HG02610 (cell line): ENCODE measurements at regions not wholly inside any gene's neighbourhood (a gene's known extent, or its start where the extent isn't known, plus 50 kb on each side); places are given as distances from the start of the nearest gene placed in this dataset.
"Not testable (repeated sequence)": the region's sequence is repeated elsewhere in the genome, so short reads cannot be mapped to it uniquely, and the experiment has no call there.

Source experiments
- ATAC-seq: cut with Tn5 transposase; IDR thresholded peaks from one replicate; pipeline ENCODE4 v1.9.1; 2021; ENCODE audit warnings: mild to moderate bottlenecking, moderate library complexity; ENCODE audit not compliant: unreplicated experiment

- no peak for ATAC-seq
Observed at GRCh38 chr6:12348530-12349511, 58.7 kb downstream of the EDN1 start.

- ATAC-seq: no peak
Observed at GRCh38 chr6:12350644-12351170, 60.5 kb downstream of the EDN1 start.

- no peak for ATAC-seq
Observed at GRCh38 chr6:12351672-12352071, 61.5 kb downstream of the EDN1 start.

- no peak for ATAC-seq
Observed at GRCh38 chr6:12353731-12354130, 63.6 kb downstream of the EDN1 start.

GRCh38 chr6:12354499-12354898 lies 64.3 kb downstream of the EDN1 start:
- ATAC-seq: peak; percentile 44

- ATAC-seq: peak; percentile 41
Observed at GRCh38 chr6:12355354-12355753, 65.2 kb downstream of the EDN1 start.

- ATAC-seq: no peak
Observed at GRCh38 chr6:12356431-12356830, 66.3 kb downstream of the EDN1 start.

- ATAC-seq: peak; percentile 54
Observed at GRCh38 chr6:12356983-12357972, 67.1 kb downstream of the EDN1 start.

GRCh38 chr6:12359036-12359435 lies 68.9 kb downstream of the EDN1 start:
- no peak for ATAC-seq

GRCh38 chr6:12361042-12361765 lies 71.0 kb downstream of the EDN1 start:
- no peak for ATAC-seq

- not testable (repeated sequence) for ATAC-seq
Observed at GRCh38 chr6:12363277-12363650, 73.1 kb downstream of the EDN1 start.

GRCh38 chr6:12363651-12364381 lies 73.7 kb downstream of the EDN1 start:
- peak; percentile 71 for ATAC-seq

- ATAC-seq: no peak
Observed at GRCh38 chr6:12364621-12365020, 74.5 kb downstream of the EDN1 start.

- ATAC-seq: no peak
Observed at GRCh38 chr6:12366731-12367130, 76.6 kb downstream of the EDN1 start.

- ATAC-seq: no peak
Observed at GRCh38 chr6:12367412-12367811, 77.3 kb downstream of the EDN1 start.

GRCh38 chr6:12369355-12369754 lies 79.2 kb downstream of the EDN1 start:
- no peak for ATAC-seq

GRCh38 chr6:12369781-12370262 lies 79.7 kb downstream of the EDN1 start:
- peak; percentile 78 for ATAC-seq

- no peak for ATAC-seq
Observed at GRCh38 chr6:12371151-12371550, 81.0 kb downstream of the EDN1 start.

GRCh38 chr6:12371641-12372146 lies 81.5 kb downstream of the EDN1 start:
- ATAC-seq: peak; percentile 36
